Gastroesophageal sphincter (tissue), 4 donors: ENCODE measurements at regions not wholly inside any gene's neighbourhood (a gene's known extent, or its start where the extent isn't known, plus 50 kb on each side); places are given as distances from the start of the nearest gene placed in this dataset.

Source experiments
- ATAC-seq: fragments of 150-250 bp; one replicate; pipeline ENCODE4 v1.9.1; 2016; ENCODE audit warnings: mild to moderate bottlenecking, moderate library complexity
- H3K27ac ChIP-seq, 4 donors: fragments of 200-600 bp; sonication (generic) in 3 of 4; 1 replicate in 3 of 4; 2 replicates in 1 of 4; pipeline ENCODE4 v1.5.1; 2016 to 2019
- H3K27me3 ChIP-seq: fragments of 200-600 bp; sonication (generic); one replicate; pipeline ENCODE4 v1.5.1; 2019
- H3K36me3 ChIP-seq, 2 donors: fragments of 200-600 bp; sonication (generic); one replicate each; pipeline ENCODE4 v1.5.1; 2019; ENCODE audit warnings: control low read depth in 1 of 2
- H3K4me1 ChIP-seq, 3 donors: fragments of 200-600 bp; sonication (generic); 1 replicate in 2 of 3; 2 replicates in 1 of 3; pipeline ENCODE4 v1.5.1; 2016 to 2019; ENCODE audit warnings: control low read depth in 2 of 3
- H3K4me3 ChIP-seq, 2 donors: fragments of 200-600 bp; sonication (generic); one replicate each; pipeline ENCODE4 v1.5.1; 2019; ENCODE audit warnings: mild to moderate bottlenecking in 1 of 2, moderate library complexity in 1 of 2
- H3K9me3 ChIP-seq, 3 donors: fragments of 200-600 bp; sonication (generic); one replicate each; pipeline ENCODE4 v1.5.1; 2017 to 2019; ENCODE audit warnings: control low read depth in 2 of 3
- CTCF ChIP-seq, 4 experiments: fragments of 200-600 bp in 2 of 4; fragments of 450-650 bp in 2 of 4; sonication (generic) in 1 of 4; IDR thresholded peaks; one replicate each; pipeline ENCODE4 v1.5.1; 2017 to 2019; ENCODE audit warnings: antibody characterized with exemption in 4 of 4, mild to moderate bottlenecking in 2 of 4, moderate library complexity in 2 of 4
- EP300 ChIP-seq: sonication (generic); formaldehyde crosslinking; IDR thresholded peaks from one replicate; pipeline ENCODE4 v1.6.1; 2017; ENCODE audit warnings: antibody characterized with exemption, mild to moderate bottlenecking
- POLR2A ChIP-seq, 2 donors: fragments of 450-650 bp; IDR thresholded peaks; one replicate each; pipeline ENCODE4 v1.6.1; 2017; ENCODE audit warnings: antibody characterized with exemption in 2 of 2, mild to moderate bottlenecking in 2 of 2, moderate library complexity in 1 of 2
- POLR2AphosphoS5 ChIP-seq: sonication (generic); formaldehyde crosslinking; IDR thresholded peaks from one replicate; pipeline ENCODE4 v1.6.1; 2017; ENCODE audit warnings: antibody characterized with exemption
- WGBS, 2 donors: methylation state at CpG; one replicate each; pipeline ENCODE4 v1.1.5; 2018; ENCODE audit warnings: low coverage in 1 of 2; 5-methylcytosine and 5-hydroxymethylcytosine counted together

GRCh38 chr18:39911716-39912115, 2043.3 kb upstream of the PIK3C3 start:
- Histone ChIP-seq H3K9me3 (peaks cover 0 to 19% (median 0%) of the 10 kb centered on the region in 3 donors), H3K4me3 (no peak overlapping the region), H3K36me3 (no peaks in the 10 kb centered on the region), H3K4me1 (no peaks in the 10 kb centered on the region), H3K27me3 (no peaks in the 10 kb centered on the region), H3K27ac (no peak overlapping the region)
- TF ChIP-seq POLR2A (IDR thresholded peaks at IDR 0.05), result no peak
- no peak for TF ChIP-seq POLR2AphosphoS5
- TF ChIP-seq EP300, result no peak
- TF ChIP-seq CTCF (IDR thresholded peaks at IDR 0.05), result no peak
- no peak for ATAC-seq

- no peak for TF ChIP-seq EP300
- TF ChIP-seq CTCF (IDR thresholded peaks at IDR 0.05), result no peak
- no peak for TF ChIP-seq POLR2A (IDR thresholded peaks at IDR 0.05)
- TF ChIP-seq POLR2AphosphoS5, result no peak
- H3K9me3 ChIP-seq, result peaks cover 0 to 19% (median 0%) of the 10 kb centered on the region in 3 donors
- no peaks in the 10 kb centered on the region for H3K4me1 ChIP-seq
- 25 to 78% methylated on average over 4 of the region's 4 CpGs for WGBS, 2 donors
- H3K27me3 ChIP-seq, result no peaks in the 10 kb centered on the region
- no peak overlapping the region for H3K4me3 ChIP-seq
- H3K27ac ChIP-seq, result no peak overlapping the region
- H3K36me3 ChIP-seq, result no peaks in the 10 kb centered on the region
- ATAC-seq, result no peak
Observed at GRCh38 chr18:39909706-39910105, 2045.3 kb upstream of the PIK3C3 start.

- no peaks in the 10 kb centered on the region for H3K36me3 ChIP-seq
- no peak for TF ChIP-seq EP300
- TF ChIP-seq POLR2AphosphoS5, result no peak
- TF ChIP-seq POLR2A (IDR thresholded peaks at IDR 0.05), result no peak
- TF ChIP-seq CTCF (IDR thresholded peaks at IDR 0.05), result no peak
- H3K27ac ChIP-seq, result no peak overlapping the region
- 100% methylated on average over 1 of the region's 1 CpG; no CpG with 5 or more reads in 1 of the 2 donors for WGBS, 2 donors
- H3K9me3 ChIP-seq, result no peaks in the 10 kb centered on the region
- no peak for ATAC-seq
- H3K4me3 ChIP-seq, result no peak overlapping the region
- H3K4me1 ChIP-seq, result no peaks in the 10 kb centered on the region
- H3K27me3 ChIP-seq, result no peaks in the 10 kb centered on the region
Observed at GRCh38 chr18:39886136-39886535, 2068.9 kb upstream of the PIK3C3 start.

- H3K27ac ChIP-seq, result no peak overlapping the region
- WGBS, 2 donors, result 80% methylated on average over 1 of the region's 1 CpG; no CpG with 5 or more reads in 1 of the 2 donors
- no peak for ATAC-seq
Observed at GRCh38 chr18:39872651-39873050, 2082.4 kb upstream of the PIK3C3 start.

More at GRCh38 chr18:39872651-39873050, 2082.4 kb upstream of the PIK3C3 start:
- Histone ChIP-seq H3K36me3 (no peaks in the 10 kb centered on the region), H3K27me3 (no peaks in the 10 kb centered on the region), H3K4me1 (no peaks in the 10 kb centered on the region), H3K4me3 (no peak overlapping the region), H3K9me3 (no peaks in the 10 kb centered on the region)
- no peak for TF ChIP-seq POLR2A (IDR thresholded peaks at IDR 0.05)
- TF ChIP-seq EP300, result no peak
- no peak for TF ChIP-seq POLR2AphosphoS5
- no peak for TF ChIP-seq CTCF (IDR thresholded peaks at IDR 0.05)
